Hepatocyte (in vitro differentiated cells): ENCODE measurements at regions not wholly inside any gene's neighbourhood (a gene's known extent, or its start where the extent isn't known, plus 50 kb on each side); places are given as distances from the start of the nearest gene placed in this dataset.

Source experiments
- CTCF ChIP-seq: fragments of 200-600 bp; sonication (generic); IDR thresholded peaks from 2 replicates; pipeline ENCODE4 v1.5.1; 2016; ENCODE audit warnings: antibody characterized with exemption, mild to moderate bottlenecking; ENCODE audit not compliant: poor library complexity
- EZH2 ChIP-seq: fragments of 200-600 bp; sonication (generic); IDR thresholded peaks from 2 replicates; pipeline ENCODE4 v1.6.1; 2016; ENCODE audit warnings: antibody characterized with exemption, mild to moderate bottlenecking, borderline replicate concordance

GRCh38 chr19:28314756-28315155 lies 898.2 kb downstream of the UQCRFS1 start:
- no peak for TF ChIP-seq CTCF
- TF ChIP-seq EZH2: no peak
